GM18502 (cell line): ENCODE measurements at regions not wholly inside any gene's neighbourhood (a gene's known extent, or its start where the extent isn't known, plus 50 kb on each side); places are given as distances from the start of the nearest gene placed in this dataset.

Experiments
- ATAC-seq: cut with Tn5 transposase; IDR thresholded peaks from one replicate; pipeline ENCODE4 v1.9.1; 2021; ENCODE audit warnings: mild to moderate bottlenecking; ENCODE audit not compliant: unreplicated experiment, poor library complexity

DNA sequence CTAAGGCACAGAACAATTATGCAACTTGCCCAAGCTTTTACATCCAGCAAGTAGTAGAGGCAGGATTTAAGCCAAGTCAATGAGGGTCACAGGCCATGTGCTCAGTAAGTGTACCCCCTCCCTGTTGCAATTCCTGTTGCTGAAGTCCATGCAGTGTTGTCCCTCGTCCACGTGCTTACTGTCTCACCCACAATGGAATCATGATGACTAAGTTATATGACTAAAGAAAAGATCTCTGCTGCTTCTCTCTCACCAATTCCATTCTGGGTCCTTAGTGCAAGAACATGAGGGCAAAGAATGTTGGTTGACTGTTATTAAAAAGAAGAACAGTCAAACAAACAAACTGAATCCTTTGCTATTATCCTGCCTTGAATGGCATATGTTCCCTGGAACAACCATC is 233.6 kb upstream of the SLC24A2 start:
- no peak for ATAC-seq

DNA sequence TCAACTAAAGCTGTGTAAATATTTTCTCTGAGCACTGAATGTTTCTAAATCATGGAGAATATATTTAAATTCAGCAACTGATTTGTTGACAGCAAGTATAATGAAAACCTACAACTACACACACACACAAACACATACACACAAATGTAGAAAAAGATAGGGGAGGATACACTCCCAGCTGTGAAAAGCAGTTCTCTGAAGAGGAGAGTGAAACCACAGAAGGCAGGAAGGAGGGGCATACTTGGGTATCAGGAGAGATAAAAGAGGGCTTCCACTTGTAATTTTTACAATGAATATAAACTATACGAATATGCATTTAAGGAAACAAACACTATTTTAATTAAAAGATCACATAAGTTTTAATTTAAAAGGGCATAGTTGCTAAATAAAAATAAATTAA is 227.8 kb upstream of the SLC24A2 start:
- no peak for ATAC-seq

DNA sequence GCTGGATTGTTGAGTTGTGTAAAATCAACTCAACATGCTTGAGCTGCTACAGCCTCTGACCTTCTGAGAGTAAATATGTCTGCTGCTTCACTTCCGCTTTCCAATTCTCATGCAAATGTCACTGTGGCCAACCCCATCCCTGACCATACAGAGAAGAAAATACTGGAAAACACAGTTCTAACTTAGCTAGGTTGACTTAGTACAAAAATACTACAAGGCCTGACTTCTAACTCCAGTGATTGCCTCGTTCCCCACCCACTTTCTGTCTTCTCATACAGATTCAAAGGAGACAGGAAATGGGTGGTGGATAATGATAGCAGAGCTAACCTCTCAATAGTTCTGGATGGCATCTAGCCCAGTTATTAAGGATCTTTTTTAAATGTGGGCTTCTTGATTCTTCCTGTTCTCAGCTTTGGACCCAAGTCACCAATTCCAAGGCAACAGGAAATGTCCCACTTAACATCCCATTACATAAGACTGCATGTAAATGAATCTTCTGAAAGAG is 226.6 kb upstream of the SLC24A2 start:
- no peak for ATAC-seq

- ATAC-seq: no peak
These were observed 225.3 kb upstream of the SLC24A2 start for GRCh38 chr9:20014168-20014567.

DNA sequence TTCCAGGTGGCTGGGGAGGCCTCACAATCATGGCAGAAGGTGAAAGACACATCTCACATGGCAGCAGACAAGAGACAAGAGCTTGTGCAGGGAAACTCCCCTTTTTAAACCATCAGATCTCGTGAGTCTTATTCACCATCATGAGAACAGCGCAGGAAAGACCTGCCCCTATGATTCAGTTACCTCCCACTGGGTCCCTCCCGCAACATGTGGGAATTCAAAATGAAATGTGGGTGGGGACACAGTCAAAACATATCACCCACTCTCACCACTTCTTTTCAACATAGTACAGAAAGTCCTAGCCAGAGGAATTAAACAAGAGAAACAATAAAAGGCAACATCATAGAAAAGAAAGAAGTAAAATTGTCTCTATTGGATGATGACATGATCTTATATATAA is 223.4 kb upstream of the SLC24A2 start:
- no peak for ATAC-seq

GRCh38 chr9:20009606-20010005 is 220.8 kb upstream of the SLC24A2 start:
- no peak for ATAC-seq

GRCh38 chr9:20002011-20002410 is 213.2 kb upstream of the SLC24A2 start:
- no peak for ATAC-seq

DNA sequence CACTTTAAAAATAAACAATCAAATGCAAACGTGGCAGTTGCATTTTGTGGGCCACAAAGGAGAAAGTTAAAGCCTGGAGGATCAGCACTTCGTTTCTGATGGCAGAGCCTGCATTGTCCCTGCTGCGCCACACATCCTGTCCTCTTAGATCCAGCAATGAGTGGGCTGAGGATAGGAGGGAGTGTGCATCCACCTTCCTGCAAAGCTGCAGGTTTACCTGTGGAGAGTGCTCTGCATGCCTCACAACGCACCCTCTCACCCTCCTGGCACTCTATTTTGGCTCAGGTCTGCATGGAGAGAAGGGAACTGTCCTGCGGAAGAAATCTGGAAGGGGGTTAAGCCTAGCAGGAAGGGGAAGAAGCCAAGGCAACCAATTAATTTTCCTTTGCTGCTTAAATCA is 212.2 kb upstream of the SLC24A2 start:
- ATAC-seq: no peak

DNA sequence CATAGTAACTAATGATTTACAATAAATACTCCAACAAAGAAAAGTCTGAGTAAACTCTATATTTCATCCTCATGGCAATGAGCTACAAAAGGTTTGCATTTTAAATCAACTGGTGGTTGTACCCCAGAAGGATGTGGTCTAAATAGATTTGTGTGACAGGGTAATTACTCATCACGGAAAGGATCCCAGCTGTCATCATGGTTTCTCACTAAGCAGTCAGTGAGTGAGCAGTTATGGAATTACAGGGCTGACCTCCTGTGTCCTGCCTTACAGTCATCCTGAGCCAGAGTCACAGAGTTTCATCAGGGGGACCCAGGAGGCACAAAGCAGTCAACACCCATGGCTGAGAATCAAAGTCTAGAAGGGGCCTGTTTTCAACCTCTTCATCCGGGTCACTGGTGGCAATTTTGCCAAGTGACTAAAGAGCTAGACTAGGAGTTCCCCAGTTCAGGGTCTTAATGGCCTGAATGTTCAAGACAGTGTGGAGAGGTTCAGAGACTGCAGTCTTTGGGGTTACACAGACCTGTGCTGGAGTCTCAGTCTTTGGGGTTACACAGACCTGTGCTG is 210.7 kb upstream of the SLC24A2 start:
- peak; percentile 91 for ATAC-seq

GRCh38 chr9:19998823-19999455 is 210.1 kb upstream of the SLC24A2 start:
- peak; percentile 48 for ATAC-seq

DNA sequence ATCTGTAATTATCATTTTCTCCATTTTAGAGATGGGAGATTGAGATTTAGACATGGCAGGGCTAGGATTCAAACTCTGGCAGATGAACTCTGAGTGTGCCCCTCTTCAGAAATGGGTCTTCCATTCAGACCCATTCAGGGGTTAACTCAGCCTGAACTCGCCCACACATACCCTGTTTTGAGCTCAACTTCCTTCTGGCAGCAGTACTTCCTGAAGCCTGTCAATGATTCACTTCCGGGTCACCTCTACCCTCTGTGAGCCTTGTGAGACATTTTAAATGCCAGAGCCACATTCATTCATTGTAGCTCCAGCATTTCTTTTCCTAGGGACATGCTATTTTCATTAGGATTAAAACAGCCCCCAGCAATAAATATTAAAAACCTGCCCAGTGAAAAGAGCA is 209.3 kb upstream of the SLC24A2 start:
- no peak for ATAC-seq

DNA sequence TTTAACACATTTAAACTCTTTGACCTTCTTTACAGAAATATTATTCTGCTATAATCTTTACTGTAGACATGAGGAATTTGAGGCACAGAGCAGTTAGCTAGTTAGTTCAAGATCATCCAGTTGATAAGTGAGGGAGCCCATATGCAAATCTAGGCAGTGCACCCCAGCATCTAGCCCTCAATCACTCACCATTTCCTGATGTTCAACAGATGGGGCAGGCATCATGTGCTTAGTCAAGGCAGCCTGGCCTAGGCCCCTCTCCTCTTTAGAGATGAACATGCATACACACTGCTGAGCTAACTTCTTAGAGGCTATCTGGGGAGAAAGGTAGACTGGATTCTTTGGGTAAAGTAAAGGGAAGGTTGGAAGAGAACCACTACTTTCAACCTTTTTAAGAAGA is 206.8 kb upstream of the SLC24A2 start:
- ATAC-seq: peak; percentile 24

DNA sequence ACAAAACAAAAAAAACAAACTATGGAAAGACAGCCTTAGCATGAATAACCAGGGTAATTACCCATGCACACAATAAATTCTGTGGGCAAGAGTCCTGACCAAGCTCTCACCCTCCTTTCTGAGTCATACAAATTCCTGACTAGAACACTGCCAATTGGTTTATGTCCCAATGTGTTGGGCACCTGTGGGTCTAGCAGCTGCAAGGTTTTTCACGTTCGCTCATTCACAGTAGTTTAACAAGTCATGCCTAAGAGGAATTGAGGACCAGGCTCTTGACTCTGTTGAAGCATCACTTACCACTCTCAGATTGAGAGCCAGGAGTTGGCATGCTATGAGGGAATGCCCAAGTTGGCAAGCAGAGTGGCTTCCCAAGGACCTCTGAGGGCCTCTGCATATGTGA is 205.5 kb upstream of the SLC24A2 start:
- no peak for ATAC-seq

GRCh38 chr9:19992556-19992955 is 203.7 kb upstream of the SLC24A2 start:
- no peak for ATAC-seq

DNA sequence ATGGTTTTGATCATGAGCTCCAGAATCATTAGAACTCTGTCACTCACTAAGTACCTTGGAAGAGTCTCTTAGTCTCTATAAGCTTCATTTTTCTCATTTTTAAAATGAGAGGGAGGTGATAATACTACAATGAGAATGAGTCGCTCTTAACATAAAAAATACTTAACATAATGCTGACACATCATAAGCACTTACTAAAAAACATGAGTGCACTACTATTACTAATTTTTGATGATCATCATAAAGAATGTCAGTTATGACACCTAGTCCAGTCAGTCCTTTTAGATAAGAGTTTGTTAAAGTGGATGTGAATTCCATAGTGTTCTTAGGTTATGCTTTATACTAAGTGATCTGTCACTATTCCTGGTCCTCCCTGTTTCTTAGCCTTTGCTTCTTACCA is 200.4 kb upstream of the SLC24A2 start:
- no peak for ATAC-seq

DNA sequence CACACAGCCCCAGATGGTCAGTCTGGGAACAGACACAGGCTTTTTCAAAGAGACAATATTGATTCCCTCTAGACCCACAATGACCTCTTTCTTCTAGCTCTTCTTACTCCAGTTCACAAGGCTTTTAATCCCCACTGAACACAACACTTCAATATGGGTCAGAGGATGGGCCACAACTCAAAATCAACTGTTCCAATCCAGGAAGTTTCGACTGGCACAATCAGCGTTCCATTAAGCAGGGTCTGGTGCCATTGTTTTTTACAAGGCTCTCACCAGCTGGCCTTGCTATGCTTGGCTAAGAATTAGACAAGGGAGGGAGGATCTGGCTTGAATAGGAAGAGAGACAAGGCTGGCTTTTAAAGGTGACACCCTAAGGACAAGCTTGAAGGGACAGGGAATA is 199.4 kb upstream of the SLC24A2 start:
- no peak for ATAC-seq

- ATAC-seq: no peak
These were observed 196.2 kb upstream of the SLC24A2 start for GRCh38 chr9:19985081-19985480.

DNA sequence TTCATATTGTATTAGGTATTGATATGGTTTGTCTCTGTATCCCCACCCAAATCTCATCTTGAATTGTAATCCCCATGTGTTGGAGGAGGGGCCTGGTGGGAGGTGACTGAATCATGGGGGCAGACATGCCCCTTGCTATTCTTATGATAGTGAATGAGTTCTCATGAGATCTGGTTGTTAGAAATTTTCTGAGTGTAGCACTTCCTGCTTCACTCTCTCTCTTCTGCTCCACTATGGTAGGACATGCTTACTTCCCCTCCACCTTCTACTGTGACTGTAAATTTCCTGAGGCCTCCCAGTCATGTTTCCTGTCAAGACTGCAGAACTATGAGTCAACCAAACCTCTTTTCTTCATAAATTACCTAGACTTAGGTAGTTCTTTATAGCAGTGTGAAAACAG is 187.4 kb upstream of the SLC24A2 start:
- peak; percentile 76 for ATAC-seq

DNA sequence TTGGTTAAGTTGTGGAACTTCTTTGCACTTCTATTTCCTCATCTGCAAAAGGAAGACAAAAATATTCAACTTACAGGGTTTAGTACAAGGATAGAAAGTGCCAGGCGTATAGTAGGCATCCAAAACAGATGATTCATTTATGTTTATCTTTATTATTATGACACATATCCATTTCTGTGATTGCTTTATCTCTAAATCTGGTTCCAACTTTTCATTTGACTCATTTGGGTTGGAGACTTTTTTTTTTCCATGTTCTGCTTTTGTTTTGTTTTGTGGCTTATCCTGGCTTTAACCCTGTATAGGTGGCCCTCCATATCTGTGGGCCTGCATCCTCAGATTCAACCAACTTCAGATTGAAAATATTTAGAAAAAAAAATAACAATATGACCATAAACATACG is 186.7 kb upstream of the SLC24A2 start:
- ATAC-seq: no peak

DNA sequence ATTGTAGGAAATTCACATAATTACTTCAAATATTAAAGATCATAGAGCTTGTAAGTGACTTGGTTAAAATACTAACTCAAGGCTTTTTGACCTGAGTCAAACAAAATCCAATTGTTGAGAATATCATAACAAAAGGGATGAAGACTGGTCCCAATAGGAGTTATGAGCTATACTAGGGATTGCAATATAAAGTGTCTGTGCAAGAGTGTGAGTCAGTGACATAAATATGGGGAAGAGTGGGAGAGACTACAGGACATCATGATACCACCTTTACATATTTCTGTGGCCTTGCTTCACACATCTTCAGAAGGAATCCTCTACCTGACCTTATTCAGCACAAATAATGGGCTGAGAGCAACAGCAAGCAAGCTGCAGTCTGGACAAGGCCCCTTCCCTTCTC is 180.9 kb upstream of the SLC24A2 start:
- ATAC-seq: no peak

GRCh38 chr9:19967888-19968459 is 179.1 kb upstream of the SLC24A2 start:
- no peak for ATAC-seq
